ENCODE measurements at regions not wholly inside any gene's neighbourhood (a gene's known extent, or its start where the extent isn't known, plus 50 kb on each side); places are given as distances from the start of the nearest gene placed in this dataset.
"Not testable (repeated sequence)": the region's sequence is repeated elsewhere in the genome, so short reads cannot be mapped to it uniquely, and the experiment has no call there.

DNA sequence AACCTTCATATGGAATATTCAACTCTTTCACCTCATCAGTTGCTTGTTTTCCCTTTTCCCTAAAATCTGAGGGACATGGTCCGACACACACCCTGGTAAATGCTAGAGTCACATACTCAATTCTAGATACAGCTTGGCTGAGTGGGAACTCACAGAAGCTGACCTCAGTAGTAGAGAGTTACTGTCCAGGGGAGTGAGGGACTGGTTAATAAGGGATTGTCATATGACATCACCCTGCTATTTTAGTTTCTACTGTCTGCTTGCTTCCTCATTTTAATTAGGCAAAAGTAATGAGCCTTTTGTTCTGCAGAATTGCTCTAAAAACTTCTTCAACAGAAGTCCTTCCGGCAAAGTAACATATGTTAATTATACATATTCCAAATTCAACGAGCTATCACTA, 244.5 kb downstream of the ZIC4 start:
- H3K4me3 ChIP-seq (ENCODE audit: low read depth, low read length): no peak overlapping the region
- no peak for DNase-seq (ENCODE audit: low read depth)
- TF ChIP-seq CTCF (conservative IDR thresholded peaks at IDR 0.05; ENCODE audit: low read depth, low read length): no peak

DNA sequence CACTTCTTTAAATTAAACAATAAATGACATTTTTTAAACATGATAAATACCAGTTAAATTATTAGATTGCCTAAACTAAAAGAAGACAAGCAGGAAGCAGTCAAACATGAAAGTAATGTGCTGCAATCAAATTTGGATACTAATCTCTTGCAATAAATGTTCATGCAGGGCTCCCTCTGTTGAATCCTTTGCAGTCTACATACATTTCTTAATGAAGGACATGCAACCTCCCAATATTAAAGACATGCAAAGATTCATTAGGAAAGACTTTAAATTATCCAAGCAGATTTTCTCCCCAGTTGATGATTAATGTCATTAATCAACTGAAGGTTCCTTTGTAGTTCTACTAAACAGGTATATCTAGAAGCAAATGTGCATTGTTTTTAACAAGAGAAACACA, 245.4 kb downstream of the ZIC4 start:
- no peak for TF ChIP-seq CTCF (conservative IDR thresholded peaks at IDR 0.05; ENCODE audit: low read depth, low read length)
- no peak for DNase-seq (ENCODE audit: low read depth)
- no peak overlapping the region for H3K4me3 ChIP-seq (ENCODE audit: low read depth, low read length)

DNA sequence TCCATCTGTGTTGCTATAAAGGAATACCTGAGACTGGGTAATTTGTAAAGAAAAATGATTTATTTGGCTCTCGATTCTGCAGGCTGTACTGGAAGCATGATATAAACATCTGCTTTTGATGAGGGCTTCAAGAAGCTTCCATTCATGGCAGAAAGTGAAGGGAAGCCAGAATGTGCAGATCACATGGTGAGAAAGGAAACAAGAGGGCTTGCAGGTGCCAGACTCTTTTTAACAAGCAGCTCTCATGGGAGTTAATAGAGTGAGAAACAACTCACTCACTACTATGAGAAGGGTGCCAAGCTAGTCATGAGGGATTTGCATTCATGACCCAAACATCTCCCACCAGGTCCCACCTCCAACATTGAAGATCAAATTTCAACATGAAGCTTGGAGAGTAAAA, 247.2 kb downstream of the ZIC4 start:
- TF ChIP-seq CTCF (conservative IDR thresholded peaks at IDR 0.05; ENCODE audit: low read depth, low read length): no peak
- H3K4me3 ChIP-seq (ENCODE audit: low read depth, low read length): no peak overlapping the region
- peak; percentile 13 for DNase-seq (ENCODE audit: low read depth)

GRCh38 chr3:147157631-147158030, 248.7 kb downstream of the ZIC4 start:
- TF ChIP-seq CTCF (conservative IDR thresholded peaks at IDR 0.05; ENCODE audit: low read depth, low read length): no peak
- H3K4me3 ChIP-seq (ENCODE audit: low read depth, low read length): no peak overlapping the region
- DNase-seq (ENCODE audit: low read depth): peak; percentile 6

DNA sequence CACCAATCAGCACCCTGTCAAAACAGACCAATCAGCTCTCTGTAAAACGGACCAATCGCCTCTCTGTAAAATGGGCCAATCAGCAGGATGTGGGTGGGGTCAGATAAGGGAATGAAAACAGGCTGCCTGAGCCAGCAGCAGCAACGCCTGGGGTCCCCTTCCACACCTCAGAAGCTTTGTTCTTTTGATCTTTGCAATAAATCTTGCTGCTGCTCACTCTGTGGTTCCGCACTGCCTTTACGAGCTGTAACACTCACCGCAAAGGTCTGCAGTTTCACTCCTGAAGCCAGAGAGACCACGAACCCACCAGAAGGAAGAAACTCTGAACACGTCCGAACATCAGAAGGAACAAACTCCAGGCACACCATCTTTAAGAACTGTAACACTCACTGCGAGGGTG, 251.4 kb downstream of the ZIC4 start:
- H3K4me3 ChIP-seq (ENCODE audit: low read depth, low read length); DNase-seq (ENCODE audit: low read depth): not testable (repeated sequence)

DNA sequence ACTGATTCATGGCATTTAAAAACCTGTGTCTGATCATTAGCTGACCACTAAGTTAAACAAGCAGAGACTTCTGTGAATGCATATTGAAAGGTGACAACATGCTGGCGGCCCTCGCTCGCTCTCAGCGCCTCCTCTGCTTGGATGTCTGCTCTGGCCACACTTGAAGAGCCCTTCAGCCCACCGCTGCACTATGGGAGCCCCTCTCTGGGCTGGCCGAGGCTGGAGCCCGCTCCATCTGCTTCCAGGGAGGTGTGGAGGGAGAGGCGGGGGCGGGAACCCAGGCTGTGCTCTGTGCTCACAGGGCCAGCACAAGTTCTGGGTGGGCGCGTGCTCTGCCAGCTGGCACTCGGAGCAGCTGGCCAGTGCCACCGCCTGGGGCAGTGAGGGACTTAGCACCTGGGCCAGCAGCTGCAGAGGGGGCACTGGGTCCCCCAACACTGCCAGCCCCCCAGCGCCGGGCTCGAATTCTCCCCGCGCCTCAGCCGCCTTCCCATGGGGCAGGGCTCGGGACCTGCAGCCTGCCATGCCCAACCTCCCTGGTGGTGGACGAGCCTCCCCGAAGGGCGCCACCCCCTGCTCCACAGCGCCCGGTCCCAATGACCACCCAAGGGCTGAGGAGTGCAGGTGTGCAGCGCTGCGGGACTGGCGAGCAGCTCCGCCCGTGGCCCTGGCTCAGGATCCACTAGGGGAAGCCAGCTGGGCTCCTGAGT, 252.4 kb downstream of the ZIC4 start:
- TF ChIP-seq CTCF (conservative IDR thresholded peaks at IDR 0.05; ENCODE audit: low read depth, low read length): no peak
- no peak for DNase-seq (ENCODE audit: low read depth)
- H3K4me3 ChIP-seq (ENCODE audit: low read depth, low read length): no peak overlapping the region

DNA sequence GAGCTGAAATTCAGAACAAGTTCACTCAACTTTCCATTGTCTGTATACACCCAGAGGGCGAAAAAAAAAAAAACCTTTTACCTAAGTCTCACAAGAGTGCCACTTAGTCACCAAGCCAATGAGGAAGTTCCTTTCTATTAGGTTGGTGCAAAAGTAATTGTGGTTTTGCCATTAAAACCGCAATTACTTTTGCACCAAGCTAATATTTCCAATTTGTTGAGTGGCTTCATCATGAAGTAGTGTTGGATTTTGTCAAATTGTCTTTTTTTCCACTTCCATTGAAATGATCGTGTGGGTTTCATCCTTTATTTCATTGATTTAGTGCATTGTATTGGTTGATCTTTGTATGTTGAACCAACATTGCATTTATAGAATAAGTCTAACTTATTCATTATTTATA, 253.9 kb downstream of the ZIC4 start:
- no peak for DNase-seq (ENCODE audit: low read depth)
- no peak for TF ChIP-seq CTCF (conservative IDR thresholded peaks at IDR 0.05; ENCODE audit: low read depth, low read length)
- no peak overlapping the region for H3K4me3 ChIP-seq (ENCODE audit: low read depth, low read length)
